ENCODE measurements at regions not wholly inside any gene's neighbourhood (a gene's known extent, or its start where the extent isn't known, plus 50 kb on each side); places are given as distances from the start of the nearest gene placed in this dataset.

- Histone ChIP-seq H3K4me3 (replicated peaks; ENCODE audit: insufficient read depth, low read length) (no peak overlapping the region), H3K27ac (replicated peaks) (no peak overlapping the region), H3K27me3 (ENCODE audit: insufficient read depth, poor library complexity, severe bottlenecking) (no peaks in the 10 kb centered on the region)
- TF ChIP-seq, protein P1, sequence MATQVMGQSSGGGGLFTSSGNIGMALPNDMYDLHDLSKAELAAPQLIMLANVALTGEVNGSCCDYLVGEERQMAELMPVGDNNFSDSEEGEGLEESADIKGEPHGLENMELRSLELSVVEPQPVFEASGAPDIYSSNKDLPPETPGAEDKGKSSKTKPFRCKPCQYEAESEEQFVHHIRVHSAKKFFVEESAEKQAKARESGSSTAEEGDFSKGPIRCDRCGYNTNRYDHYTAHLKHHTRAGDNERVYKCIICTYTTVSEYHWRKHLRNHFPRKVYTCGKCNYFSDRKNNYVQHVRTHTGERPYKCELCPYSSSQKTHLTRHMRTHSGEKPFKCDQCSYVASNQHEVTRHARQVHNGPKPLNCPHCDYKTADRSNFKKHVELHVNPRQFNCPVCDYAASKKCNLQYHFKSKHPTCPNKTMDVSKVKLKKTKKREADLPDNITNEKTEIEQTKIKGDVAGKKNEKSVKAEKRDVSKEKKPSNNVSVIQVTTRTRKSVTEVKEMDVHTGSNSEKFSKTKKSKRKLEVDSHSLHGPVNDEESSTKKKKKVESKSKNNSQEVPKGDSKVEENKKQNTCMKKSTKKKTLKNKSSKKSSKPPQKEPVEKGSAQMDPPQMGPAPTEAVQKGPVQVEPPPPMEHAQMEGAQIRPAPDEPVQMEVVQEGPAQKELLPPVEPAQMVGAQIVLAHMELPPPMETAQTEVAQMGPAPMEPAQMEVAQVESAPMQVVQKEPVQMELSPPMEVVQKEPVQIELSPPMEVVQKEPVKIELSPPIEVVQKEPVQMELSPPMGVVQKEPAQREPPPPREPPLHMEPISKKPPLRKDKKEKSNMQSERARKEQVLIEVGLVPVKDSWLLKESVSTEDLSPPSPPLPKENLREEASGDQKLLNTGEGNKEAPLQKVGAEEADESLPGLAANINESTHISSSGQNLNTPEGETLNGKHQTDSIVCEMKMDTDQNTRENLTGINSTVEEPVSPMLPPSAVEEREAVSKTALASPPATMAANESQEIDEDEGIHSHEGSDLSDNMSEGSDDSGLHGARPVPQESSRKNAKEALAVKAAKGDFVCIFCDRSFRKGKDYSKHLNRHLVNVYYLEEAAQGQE (IDR thresholded peaks at IDR 0.05; ENCODE audit: insufficient replicate concordance, low read depth), result no peak
- TF ChIP-seq SPI1 (IDR thresholded peaks at IDR 0.05; ENCODE audit: borderline replicate concordance, low read depth) (no peak), POLR2AphosphoS5 (IDR thresholded peaks at IDR 0.05; ENCODE audit: low read depth) (no peak), GABPA (IDR thresholded peaks at IDR 0.05; ENCODE audit: low read depth) (no peak)
- TF ChIP-seq, protein P2, sequence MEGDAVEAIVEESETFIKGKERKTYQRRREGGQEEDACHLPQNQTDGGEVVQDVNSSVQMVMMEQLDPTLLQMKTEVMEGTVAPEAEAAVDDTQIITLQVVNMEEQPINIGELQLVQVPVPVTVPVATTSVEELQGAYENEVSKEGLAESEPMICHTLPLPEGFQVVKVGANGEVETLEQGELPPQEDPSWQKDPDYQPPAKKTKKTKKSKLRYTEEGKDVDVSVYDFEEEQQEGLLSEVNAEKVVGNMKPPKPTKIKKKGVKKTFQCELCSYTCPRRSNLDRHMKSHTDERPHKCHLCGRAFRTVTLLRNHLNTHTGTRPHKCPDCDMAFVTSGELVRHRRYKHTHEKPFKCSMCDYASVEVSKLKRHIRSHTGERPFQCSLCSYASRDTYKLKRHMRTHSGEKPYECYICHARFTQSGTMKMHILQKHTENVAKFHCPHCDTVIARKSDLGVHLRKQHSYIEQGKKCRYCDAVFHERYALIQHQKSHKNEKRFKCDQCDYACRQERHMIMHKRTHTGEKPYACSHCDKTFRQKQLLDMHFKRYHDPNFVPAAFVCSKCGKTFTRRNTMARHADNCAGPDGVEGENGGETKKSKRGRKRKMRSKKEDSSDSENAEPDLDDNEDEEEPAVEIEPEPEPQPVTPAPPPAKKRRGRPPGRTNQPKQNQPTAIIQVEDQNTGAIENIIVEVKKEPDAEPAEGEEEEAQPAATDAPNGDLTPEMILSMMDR (IDR thresholded peaks at IDR 0.05; ENCODE audit: insufficient read depth, low read length), result no peak
- DNase-seq (ENCODE audit: low read depth in 1 of 2, low spot score in 1 of 2), result no peak
Measured at GRCh38 chr16:9508328-9508936, 417.0 kb downstream of the HAPSTR1 start.

GRCh38 chr16:9509663-9510062, 418.2 kb downstream of the HAPSTR1 start:
- DNase-seq (ENCODE audit: low read depth in 1 of 2, low spot score in 1 of 2), result no peak
- TF ChIP-seq, protein P2 (IDR thresholded peaks at IDR 0.05; ENCODE audit: insufficient read depth, low read length), result no peak
- no peak for TF ChIP-seq POLR2AphosphoS5 (IDR thresholded peaks at IDR 0.05; ENCODE audit: low read depth)
- no peak for TF ChIP-seq SPI1 (IDR thresholded peaks at IDR 0.05; ENCODE audit: borderline replicate concordance, low read depth)
- TF ChIP-seq, protein P1 (IDR thresholded peaks at IDR 0.05; ENCODE audit: insufficient replicate concordance, low read depth), result no peak
- TF ChIP-seq GABPA (IDR thresholded peaks at IDR 0.05; ENCODE audit: low read depth), result no peak
- no peaks in the 10 kb centered on the region for H3K27me3 ChIP-seq (ENCODE audit: insufficient read depth, poor library complexity, severe bottlenecking)

DNA sequence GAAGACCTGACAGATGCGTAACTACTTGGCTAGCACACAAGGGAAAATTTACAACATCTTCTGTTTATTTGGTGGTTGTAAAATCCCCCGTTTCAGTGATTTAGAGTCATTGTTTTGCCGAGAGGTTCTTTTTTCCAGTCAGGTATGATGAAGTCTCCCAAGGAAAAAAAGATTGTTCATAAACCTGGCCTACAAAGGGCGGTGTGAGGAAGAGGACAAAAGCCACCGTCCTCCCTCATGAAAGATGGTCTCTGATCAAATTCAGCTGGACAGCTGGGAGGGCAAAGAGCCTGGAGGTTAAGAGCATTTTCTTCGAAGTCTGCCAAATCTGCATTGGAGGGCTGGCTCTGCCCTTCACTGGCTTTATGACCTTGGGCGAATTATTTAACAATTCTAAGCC, 419.9 kb downstream of the HAPSTR1 start:
- Histone ChIP-seq H3K27ac (replicated peaks) (no peak overlapping the region), H3K27me3 (ENCODE audit: insufficient read depth, poor library complexity, severe bottlenecking) (no peaks in the 10 kb centered on the region), H3K4me3 (replicated peaks; ENCODE audit: insufficient read depth, low read length) (no peak overlapping the region)
- TF ChIP-seq SPI1 (IDR thresholded peaks at IDR 0.05; ENCODE audit: borderline replicate concordance, low read depth), result no peak
- no peak for TF ChIP-seq GABPA (IDR thresholded peaks at IDR 0.05; ENCODE audit: low read depth)
- no peak for TF ChIP-seq POLR2AphosphoS5 (IDR thresholded peaks at IDR 0.05; ENCODE audit: low read depth)
- TF ChIP-seq, protein P1 (IDR thresholded peaks at IDR 0.05; ENCODE audit: insufficient replicate concordance, low read depth), result no peak
- TF ChIP-seq, protein P2 (IDR thresholded peaks at IDR 0.05; ENCODE audit: insufficient read depth, low read length), result no peak
- DNase-seq (ENCODE audit: low read depth in 1 of 2, low spot score in 1 of 2), result no peak

More at GRCh38 chr16:9509663-9510062, 418.2 kb downstream of the HAPSTR1 start:
- Histone ChIP-seq H3K27ac (replicated peaks) (no peak overlapping the region), H3K4me3 (replicated peaks; ENCODE audit: insufficient read depth, low read length) (no peak overlapping the region)
